Activated CD4-positive, alpha-beta T cell treated with anti-CD3 and anti-CD28 coated beads, Interleukin-2, amount 50 U/mL, for 24 hours (primary cell): ENCODE measurements at regions not wholly inside any gene's neighbourhood (a gene's known extent, or its start where the extent isn't known, plus 50 kb on each side); places are given as distances from the start of the nearest gene placed in this dataset.
"Not testable (repeated sequence)": the region's sequence is repeated elsewhere in the genome, so short reads cannot be mapped to it uniquely, and the experiment has no call there.

Experiments
- DNase-seq, 2 donors: peaks; one replicate each; pipeline ENCODE4 v3.0.0-alpha.2; 2020; ENCODE audit warnings: low read depth in 1 of 2, low spot score in 1 of 2

DNA sequence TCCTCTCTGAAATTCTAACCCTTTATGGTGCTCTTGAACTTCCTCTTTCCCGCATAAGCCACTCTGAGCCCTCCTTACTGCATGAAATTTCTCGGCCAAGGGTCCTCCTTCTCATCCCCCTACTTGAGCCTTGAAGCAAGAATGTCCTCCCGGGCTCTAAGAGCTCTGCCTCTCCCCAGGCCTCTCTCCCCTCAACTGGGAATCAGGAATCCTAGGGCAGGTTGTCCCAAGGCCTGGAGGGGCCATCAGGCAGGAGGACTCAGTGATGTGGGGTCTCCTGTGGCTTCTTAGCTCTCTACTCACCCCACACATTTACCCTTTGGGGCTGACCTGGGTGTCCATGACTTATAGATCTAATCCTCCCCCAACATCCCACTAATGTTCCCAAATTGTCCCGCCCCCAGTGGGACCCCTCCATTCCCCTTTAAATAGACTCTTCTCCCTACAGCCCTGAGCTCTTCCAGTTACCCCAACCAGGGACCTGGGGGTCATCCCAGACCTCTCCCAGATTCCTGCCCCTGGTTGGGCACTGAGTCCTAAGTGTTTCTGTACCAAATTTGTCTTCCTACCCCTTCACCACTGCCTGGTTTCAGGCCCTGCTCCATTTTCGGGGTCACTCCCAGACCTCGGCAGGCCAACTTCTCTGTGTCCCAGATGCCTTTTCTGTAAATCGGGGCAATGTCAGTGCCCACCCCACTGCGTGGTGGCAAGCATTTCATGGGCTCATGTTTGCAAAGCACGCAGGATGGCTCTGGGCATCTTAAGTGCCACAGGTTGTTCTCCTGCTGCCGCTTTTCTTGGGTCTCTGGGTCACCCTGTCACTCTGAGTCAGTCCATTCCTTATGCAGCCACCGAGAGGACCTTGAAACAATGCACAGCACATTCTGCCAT lies 171.2 kb downstream of the ASB1 start:
- no peak for DNase-seq

DNA sequence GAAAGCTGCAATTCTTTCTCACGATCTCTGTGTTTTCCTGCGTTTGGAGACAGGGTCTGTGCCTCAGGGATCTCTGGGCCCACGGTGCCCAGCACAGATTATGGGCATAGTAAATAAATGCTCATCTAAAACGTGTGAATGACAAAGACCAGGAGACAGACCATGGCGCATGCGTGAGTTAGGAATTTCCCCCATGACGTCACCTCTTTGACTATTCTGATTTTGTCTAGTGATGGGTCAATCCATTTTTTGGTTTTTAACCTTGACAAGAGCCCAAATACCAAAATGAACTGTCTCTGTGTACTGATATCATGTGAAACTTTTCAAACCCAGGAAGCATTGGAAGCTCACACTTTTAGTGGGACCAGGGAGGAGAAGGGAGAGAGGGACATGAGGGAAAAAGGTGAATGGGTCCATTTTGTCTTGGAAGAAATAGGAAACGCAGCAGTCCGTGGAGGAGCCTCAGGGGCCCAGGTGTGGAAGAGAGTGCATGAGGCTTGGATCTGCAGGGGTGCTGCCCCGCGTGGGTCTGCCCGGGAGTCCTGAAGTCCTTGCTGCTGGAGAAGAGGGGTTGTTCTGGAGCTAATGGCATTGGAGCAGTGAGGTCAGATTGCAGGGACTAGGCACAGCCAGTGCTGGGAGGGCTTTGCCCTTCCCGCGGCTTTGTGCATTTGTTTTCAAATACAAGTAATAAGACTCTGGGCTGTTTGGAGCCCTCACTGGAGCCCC lies 172.2 kb downstream of the ASB1 start:
- DNase-seq, result no peak

DNA sequence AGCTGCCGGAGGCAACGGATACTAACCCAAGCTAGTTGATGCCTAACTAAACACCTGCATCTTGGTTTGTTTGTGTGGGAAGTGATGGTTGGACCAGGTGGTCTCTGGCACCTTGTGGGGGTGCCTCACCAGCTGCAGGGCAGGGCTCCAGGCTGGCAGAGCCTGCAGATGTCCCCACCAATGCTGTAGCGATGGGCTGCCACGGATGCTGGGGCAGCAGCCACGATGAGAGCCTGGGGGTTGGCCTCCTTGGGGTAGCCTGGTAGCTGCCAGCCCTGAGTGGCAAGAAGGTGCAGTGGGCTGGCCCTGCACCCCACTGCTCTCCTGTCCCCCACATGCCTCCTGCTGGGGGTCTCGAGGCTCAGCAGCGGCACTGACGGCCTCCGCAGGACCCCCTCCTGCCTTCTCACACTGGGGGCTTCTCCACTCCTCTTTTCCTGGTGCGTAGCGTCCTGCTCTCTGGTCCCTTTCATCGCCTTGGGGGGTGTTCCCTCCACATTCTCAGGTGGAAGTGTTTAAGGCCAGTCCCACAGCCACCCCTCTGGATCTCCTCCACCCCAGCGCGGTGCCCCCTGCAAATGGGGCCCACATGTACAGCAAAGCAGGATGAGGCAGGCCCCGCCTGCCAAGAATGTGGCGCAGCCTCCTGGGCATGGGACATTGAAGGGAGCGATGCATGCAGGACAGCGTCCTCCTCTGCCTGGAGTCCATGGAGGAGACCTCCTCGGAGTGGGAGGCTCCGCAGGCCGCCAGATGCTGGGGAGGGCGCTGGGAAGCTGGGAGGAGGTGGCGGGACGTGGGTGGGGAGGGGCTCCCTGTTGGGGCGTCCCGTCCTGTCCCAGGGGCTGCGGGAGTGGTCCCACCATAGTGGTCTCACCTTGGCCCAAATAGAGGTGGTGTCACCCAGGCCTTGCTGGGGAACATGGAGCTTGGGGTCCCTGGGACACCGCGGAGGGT lies 173.1 kb downstream of the ASB1 start:
- DNase-seq, result no peak

DNA sequence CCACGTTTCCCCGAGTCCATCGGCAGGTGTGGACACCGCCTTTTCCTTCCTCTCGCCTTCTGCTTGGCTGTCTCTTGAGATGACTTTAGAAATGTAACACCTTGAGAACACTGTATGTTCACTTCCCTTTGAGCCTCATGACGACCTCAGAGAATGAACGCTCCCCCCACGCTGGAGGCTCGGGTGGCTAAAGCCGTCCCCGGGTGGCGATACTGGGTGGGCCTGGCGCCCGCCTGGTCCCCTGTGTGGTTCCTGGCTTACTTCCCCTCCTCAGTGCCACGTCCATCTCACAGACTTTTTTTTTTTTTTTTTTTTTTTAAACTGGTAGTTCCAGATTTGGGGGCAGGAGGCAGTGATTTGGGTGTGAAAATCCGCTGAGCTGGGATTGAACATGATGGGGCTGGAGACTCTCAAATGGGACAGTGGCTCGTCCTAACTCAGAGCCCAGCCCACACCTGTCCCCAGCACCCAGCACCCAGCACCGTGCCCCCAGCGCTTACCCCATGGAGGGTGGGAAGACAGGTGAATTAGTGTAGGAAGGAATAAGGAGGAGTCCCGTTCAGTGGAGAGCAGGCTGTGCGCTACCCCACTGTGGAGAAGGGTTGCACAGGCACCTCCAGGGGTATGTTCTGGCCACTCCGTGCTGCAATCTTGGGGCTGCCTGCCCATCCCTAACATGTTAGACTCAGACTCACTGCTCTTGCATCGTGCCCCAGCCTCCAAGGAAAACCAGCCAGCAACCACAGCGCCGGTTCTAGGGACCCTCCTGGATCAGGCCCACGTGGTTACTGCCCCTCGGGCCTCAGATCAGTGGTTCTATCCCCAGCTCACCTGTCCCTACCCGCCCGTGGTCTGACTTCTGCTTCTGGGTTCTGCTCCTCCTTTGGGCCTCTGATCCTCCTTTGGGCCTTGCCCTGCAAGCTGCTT lies 174.0 kb downstream of the ASB1 start:
- DNase-seq, result no peak

DNA sequence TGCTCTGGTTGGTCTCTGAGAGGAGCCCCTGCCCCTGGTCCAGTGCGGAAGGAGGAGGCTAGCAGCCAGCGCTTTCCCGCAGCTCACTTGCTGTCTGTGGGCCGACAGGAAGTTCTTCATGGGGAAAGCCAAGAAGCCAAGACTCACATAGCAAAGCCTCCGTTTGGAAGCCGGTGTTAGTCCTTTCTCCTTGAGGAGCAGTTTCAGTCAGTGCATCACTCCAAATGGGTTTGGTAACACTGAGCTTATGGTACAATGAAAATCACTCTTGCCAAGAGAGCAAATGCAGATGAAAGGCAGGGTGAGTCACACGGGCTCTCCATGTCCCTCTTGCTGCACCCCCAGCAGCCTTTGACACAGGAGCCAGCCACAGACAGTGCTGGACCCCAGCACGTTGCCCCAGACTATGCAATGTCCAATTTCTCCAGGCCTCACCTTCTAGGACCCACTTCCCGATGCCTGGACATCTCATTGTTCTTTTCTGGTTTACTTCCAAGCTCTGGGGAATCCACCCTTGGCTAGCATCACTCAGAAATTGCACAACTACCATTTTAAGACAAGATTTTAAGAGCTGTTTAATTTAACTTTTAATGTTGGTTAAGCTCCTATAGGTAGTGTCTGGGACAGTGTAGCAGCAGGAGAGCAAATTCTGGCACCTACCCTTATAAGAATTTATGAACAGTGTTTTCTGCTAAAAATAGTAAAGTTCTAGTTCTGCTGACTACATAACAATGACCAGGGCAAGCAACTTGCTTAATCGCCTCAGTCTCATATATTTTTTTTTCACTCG lies 174.9 kb downstream of the ASB1 start:
- no peak for DNase-seq

DNA sequence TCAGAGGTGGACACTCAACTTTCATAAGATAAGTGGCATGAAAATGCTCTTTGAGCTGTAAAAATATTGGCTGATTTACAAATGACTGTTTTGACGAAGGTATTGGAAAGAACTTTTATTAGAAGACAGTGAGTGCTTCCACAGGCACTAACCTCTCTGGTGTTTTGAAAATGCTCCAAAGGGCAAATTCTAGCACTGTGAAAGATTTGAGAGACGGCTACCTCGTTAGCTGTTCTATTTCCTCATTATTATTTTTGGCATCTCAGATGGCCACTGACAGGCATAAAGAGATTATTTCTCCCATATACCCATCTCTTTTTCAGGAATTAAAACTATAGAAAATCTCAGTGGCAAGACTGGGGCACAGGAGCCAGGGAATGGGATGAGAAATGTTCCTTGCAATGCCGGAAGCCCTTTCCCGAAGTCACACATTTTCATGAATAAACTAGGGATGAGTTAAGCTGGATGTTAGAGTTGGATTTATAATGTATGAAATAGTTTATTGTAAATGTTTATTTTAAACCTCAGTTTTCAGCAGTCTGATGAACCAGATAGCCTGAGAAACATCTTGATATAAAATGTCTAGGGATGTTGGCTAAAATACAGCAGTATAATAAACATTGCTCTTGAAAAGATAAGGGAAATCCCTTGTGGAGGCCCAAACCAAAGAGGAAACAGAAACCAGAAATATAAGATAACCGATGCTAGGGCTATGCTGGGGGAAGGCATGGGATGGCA lies 175.7 kb downstream of the ASB1 start:
- DNase-seq, result no peak

DNA sequence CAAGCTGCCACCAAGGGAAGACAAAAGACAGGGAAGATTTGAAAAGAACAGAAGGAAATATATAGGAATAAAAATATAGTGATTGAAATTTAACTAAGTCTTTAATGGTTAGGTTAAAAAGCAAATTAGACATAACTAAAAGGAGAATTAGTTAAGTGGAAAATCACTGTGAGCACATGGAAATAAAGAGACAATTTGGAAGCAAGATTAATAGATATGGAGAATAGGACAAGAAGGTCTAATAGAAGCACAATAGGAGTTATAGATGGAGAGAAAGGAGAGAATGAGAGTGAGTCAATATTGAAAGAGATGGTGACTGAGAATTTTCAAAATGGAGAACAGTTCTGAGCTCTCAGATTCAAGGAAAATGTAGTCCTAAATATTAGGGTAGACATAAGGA lies 176.9 kb downstream of the ASB1 start:
- DNase-seq, result no peak

DNA sequence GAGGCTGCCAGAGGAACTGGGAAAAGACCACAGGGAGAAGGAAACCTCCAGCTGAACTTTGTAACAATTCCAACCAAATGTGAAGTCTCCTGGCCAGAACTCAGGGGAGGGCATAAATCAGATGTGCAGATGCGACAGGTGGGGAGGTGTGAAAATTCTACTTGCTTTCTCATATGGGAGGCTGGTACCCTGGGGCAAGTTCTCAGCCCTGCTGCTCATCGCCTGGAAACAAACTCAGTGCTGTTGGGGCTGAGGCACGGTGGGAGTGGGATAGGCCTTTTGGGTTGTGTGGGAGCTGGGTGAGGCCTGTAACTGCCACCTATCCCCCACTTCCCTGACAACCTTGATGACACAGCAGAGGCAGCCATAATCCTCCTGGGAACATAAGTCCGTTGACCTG lies 179.6 kb downstream of the ASB1 start:
- no peak for DNase-seq

DNA sequence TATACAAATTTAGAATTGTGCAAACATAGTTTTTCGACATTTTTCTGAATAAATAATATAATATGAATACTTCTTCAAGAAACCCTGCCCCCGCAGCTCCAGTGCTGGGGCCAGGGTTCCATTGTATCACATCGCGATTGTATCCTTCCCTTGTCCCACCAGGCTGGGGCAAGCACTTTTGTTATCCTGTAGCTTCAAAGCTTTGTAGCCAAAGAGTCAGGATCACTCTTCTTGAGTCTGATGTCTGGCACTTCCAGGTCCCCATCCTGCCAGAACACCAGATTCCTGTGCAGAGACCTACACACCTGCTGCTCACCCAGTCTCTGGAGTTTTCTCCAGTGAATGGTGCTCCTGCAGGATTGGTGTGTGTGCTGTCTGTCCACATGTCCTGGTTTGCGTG lies 186.9 kb downstream of the ASB1 start:
- DNase-seq, result no peak

DNA sequence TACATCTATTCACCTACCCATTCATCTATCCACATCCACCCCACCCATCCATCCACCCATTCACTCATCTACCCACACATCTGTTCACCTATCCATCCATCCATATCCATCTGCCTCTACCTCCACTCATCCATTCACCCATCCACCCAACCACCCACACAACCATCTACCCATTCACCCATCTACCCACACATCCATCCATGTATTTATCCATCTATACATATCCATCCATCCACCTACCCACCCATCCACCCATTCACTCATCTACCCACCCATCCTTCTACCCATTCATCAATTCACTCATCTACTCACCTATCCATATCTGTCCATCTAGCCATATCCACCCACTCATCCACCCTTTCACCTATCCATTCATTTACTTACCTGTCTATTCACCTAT lies 187.6 kb downstream of the ASB1 start:
- DNase-seq, result no peak

DNA sequence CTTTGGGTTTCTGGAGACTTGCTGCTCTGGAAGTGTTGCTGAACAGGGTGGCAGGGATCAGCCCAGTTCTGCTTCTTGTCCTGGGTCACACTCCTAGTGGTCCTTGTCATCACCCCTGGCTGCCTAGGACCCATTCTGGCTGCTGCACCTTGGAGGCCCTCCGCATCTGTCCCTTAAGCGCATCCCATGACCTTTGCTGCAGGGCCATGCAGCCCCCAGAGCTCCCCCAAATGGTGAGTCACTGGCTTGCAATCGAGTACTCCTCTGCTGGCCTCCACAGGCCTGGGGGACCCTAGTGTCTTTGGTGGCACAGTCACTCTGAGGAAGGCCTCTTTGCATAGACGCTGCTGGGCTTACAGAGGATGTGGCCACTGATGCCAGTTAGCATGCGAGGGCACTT lies 188.5 kb downstream of the ASB1 start:
- DNase-seq, result no peak

DNA sequence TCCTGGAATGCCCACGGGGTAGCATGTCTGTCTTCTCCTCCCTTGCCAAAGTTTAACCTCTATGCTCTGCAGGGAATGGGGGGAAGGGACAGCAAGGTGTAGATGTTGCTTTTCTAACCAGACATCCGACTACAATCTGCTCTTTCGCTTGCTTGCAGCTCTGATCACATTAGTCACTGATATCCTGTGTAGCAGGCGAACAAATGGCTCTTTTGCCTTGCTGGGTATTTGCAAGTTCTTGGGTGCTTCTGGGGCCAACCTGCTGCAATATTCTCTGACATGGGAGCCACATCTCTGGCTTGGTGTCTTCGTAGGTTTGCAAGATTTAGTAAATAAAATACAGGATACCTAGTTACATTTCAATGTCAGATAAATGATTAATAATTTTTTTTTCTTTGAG lies 190.0 kb downstream of the ASB1 start:
- no peak for DNase-seq

DNA sequence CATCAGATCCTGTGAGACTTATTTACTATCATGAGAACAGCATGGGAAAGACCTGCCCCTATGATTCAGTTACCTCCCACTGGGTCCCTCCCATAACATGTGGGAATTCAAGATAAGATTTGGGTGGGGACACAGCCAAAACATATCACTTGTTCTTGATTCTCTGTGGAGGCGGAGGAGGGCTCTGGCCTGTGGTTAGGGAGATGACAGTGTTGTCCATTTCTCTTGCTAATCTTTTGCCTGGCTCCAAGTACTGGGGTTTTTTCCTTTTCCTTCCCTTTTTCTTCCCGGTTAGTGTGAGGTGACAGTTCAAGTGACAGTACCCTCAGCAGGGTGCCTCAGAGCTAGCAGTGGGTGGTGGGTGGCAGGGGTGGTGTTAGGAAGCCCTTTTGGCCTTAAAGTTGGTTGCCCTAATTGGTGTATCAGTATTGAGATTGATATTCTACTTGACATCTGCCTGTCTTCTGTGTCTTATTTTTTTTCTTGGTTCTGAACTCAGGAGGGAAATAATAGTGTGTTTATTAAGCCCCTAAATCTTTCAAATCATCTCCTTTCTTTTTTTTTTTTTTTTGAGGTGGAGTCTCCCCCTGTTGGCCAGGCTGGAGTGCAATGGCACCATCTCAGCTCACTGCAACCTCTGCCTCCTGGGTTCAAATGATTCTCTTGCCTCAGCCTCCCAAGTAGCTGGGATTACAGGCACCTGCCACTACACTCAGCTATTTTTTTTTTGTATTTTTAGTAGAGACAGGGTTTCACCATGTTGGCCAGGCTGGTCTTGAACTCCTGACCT lies 192.0 kb downstream of the ASB1 start:
- DNase-seq, result not testable (repeated sequence)

DNA sequence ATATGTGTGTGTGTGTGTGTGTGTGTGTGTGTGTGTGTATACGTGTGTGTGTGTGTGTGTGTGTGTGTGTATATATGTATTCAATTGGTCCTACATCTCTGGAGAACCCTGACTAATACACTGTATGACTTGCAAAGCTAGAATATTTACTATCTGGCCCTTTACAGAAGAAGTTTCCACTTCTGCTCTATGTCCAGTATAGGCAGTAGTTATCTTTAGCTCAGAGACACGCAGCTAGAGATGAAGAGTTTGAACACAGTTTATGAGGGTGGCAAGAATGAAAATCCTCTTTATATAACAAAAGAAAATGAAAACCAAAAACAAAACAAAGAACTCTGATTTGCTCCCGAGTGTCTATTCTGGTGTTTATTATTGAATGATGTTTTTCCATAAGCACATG lies 201.2 kb downstream of the ASB1 start:
- no peak for DNase-seq

DNA sequence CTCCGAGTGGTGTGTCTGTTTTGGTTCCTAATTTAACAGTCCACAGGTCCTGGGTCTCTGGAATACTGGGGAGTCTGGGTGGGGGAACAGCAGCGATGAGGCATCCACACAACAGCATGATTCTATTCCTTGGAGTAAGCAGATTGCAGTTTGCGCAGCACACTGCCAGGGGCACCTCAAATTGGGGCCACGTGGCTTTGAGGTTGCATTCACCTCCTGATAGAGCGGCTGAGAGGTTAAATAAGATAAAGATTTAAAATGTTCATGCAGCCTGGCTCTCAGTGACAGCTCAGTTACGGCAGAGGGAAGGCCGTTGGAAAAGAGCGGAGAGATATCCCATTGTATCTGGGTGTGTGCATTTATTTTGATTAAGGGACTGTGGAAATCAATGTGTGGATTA lies 202.3 kb downstream of the ASB1 start:
- no peak for DNase-seq

DNA sequence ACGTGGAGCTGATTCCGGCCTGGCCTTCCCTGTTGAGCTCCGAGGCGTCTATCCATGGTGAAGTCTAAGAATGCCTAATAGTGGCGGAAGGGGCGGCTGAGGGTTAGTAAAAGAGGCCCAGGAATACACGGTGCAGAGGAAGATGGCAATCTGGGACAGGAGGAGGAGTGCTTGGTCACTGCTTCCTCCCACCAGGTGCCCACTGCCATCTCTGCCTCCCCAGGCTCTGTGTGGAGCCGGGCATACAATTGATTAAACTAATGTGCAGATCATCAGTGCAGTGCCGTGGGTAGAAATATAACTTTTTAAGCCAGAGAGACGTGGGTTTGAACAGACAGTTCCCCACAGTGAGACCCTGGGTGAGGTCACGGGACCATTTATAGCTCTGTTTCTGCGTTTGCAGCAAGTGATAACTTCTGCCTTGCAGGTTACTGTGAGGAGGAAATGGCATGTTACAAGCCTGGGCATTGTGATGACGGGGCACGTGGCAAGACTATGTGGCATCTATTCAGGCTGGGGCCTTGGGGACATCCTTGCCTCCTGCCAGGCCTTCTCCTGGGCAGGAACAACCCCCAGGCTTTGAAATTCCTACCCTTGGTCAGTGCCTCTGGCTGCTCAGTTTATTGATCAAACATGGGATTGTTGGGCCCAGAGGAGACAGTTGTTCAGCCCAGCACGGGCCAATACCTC lies 204.9 kb downstream of the ASB1 start:
- no peak for DNase-seq
